ENCODE measurements at regions not wholly inside any gene's neighbourhood (a gene's known extent, or its start where the extent isn't known, plus 50 kb on each side); places are given as distances from the start of the nearest gene placed in this dataset.

- TF ChIP-seq CTCF (IDR thresholded peaks at IDR 0.05) (no peak), POLR2A (IDR thresholded peaks at IDR 0.05) (no peak)
Observed at GRCh38 chr3:78023257-78023656, 983.4 kb downstream of the ROBO2 start.

All from testis (tissue), 2 donors.